ENCODE measurements at regions not wholly inside any gene's neighbourhood (a gene's known extent, or its start where the extent isn't known, plus 50 kb on each side); places are given as distances from the start of the nearest gene placed in this dataset.

GRCh38 chr14:83163016-83163415, 1629.4 kb upstream of the SEL1L start:
- Histone ChIP-seq H3K27me3 (ENCODE audit: insufficient read depth, low read length, poor library complexity) (no peaks in the 10 kb centered on the region), H3K36me3 (ENCODE audit: insufficient read depth, low read length) (no peaks in the 10 kb centered on the region), H3K9me3 (ENCODE audit: insufficient read depth, low read length, severe bottlenecking) (no peaks in the 10 kb centered on the region), H3K9ac (ENCODE audit: low read depth, low read length) (no peak overlapping the region), H3K79me2 (ENCODE audit: insufficient read depth, low read length) (no peaks in the 10 kb centered on the region), H3K27ac (ENCODE audit: low read length) (no peak overlapping the region), H4K20me1 (ENCODE audit: insufficient read depth, low read length) (no peaks in the 10 kb centered on the region), H3K4me1 (ENCODE audit: insufficient read depth, low read length) (no peaks in the 10 kb centered on the region), H2AFZ (ENCODE audit: low read depth, low read length) (no peak overlapping the region), H3K4me2 (ENCODE audit: insufficient read depth, low read length) (no peak overlapping the region), H3K4me3 (ENCODE audit: low read depth in 1 of 2, low read length in 2 of 2) (no peak overlapping the region)
- TF ChIP-seq EZH2 (IDR thresholded peaks at IDR 0.05; ENCODE audit: borderline replicate concordance, low read depth, low read length, severe bottlenecking) (no peak), CTCF (IDR thresholded peaks at IDR 0.05; ENCODE audit: borderline replicate concordance, extremely low read depth, low read length, poor library complexity, severe bottlenecking) (no peak)
- no peak for ATAC-seq (ENCODE audit: insufficient read depth, low read depth)
- no peak for DNase-seq

- no peaks in the 10 kb centered on the region for H3K36me3 ChIP-seq (ENCODE audit: insufficient read depth, low read length)
- H4K20me1 ChIP-seq (ENCODE audit: insufficient read depth, low read length), result no peaks in the 10 kb centered on the region
- no peaks in the 10 kb centered on the region for H3K79me2 ChIP-seq (ENCODE audit: insufficient read depth, low read length)
- H3K27ac ChIP-seq (ENCODE audit: low read length), result no peak overlapping the region
- DNase-seq (no peak), ATAC-seq (ENCODE audit: insufficient read depth, low read depth) (no peak)
- H2AFZ ChIP-seq (ENCODE audit: low read depth, low read length), result no peak overlapping the region
- H3K27me3 ChIP-seq (ENCODE audit: insufficient read depth, low read length, poor library complexity), result no peaks in the 10 kb centered on the region
- H3K4me1 ChIP-seq (ENCODE audit: insufficient read depth, low read length), result no peaks in the 10 kb centered on the region
- no peak for TF ChIP-seq EZH2 (IDR thresholded peaks at IDR 0.05; ENCODE audit: borderline replicate concordance, low read depth, low read length, severe bottlenecking)
- TF ChIP-seq CTCF (IDR thresholded peaks at IDR 0.05; ENCODE audit: borderline replicate concordance, extremely low read depth, low read length, poor library complexity, severe bottlenecking), result no peak
- no peak overlapping the region for H3K9ac ChIP-seq (ENCODE audit: low read depth, low read length)
- H3K4me2 ChIP-seq (ENCODE audit: insufficient read depth, low read length), result no peak overlapping the region
- H3K9me3 ChIP-seq (ENCODE audit: insufficient read depth, low read length, severe bottlenecking), result no peaks in the 10 kb centered on the region
- H3K4me3 ChIP-seq (ENCODE audit: low read depth in 1 of 2, low read length in 2 of 2), result no peak overlapping the region
These were observed 1630.4 kb upstream of the SEL1L start for GRCh38 chr14:83164016-83164415.

- H3K4me2 ChIP-seq (ENCODE audit: insufficient read depth, low read length), result no peak overlapping the region
- H3K27ac ChIP-seq (ENCODE audit: low read length), result no peak overlapping the region
- H2AFZ ChIP-seq (ENCODE audit: low read depth, low read length), result no peak overlapping the region
- DNase-seq (no peak), ATAC-seq (ENCODE audit: insufficient read depth, low read depth) (no peak)
- no peaks in the 10 kb centered on the region for H3K4me1 ChIP-seq (ENCODE audit: insufficient read depth, low read length)
- no peak overlapping the region for H3K9ac ChIP-seq (ENCODE audit: low read depth, low read length)
- no peaks in the 10 kb centered on the region for H3K27me3 ChIP-seq (ENCODE audit: insufficient read depth, low read length, poor library complexity)
- no peaks in the 10 kb centered on the region for H3K9me3 ChIP-seq (ENCODE audit: insufficient read depth, low read length, severe bottlenecking)
- H3K4me3 ChIP-seq (ENCODE audit: low read depth in 1 of 2, low read length in 2 of 2), result no peak overlapping the region
- no peaks in the 10 kb centered on the region for H4K20me1 ChIP-seq (ENCODE audit: insufficient read depth, low read length)
- no peaks in the 10 kb centered on the region for H3K36me3 ChIP-seq (ENCODE audit: insufficient read depth, low read length)
- TF ChIP-seq CTCF (IDR thresholded peaks at IDR 0.05; ENCODE audit: borderline replicate concordance, extremely low read depth, low read length, poor library complexity, severe bottlenecking), result no peak
- TF ChIP-seq EZH2 (IDR thresholded peaks at IDR 0.05; ENCODE audit: borderline replicate concordance, low read depth, low read length, severe bottlenecking), result no peak
- no peaks in the 10 kb centered on the region for H3K79me2 ChIP-seq (ENCODE audit: insufficient read depth, low read length)
These were observed 1630.9 kb upstream of the SEL1L start for GRCh38 chr14:83164591-83164990.

- no peak overlapping the region for H3K27ac ChIP-seq (ENCODE audit: low read length)
- ATAC-seq (ENCODE audit: insufficient read depth, low read depth), result no peak
- H3K4me1 ChIP-seq (ENCODE audit: insufficient read depth, low read length), result no peaks in the 10 kb centered on the region
- no peak overlapping the region for H3K9ac ChIP-seq (ENCODE audit: low read depth, low read length)
- no peaks in the 10 kb centered on the region for H3K79me2 ChIP-seq (ENCODE audit: insufficient read depth, low read length)
- no peaks in the 10 kb centered on the region for H3K27me3 ChIP-seq (ENCODE audit: insufficient read depth, low read length, poor library complexity)
- H3K4me3 ChIP-seq (ENCODE audit: low read depth in 1 of 2, low read length in 2 of 2), result no peak overlapping the region
- no peak overlapping the region for H2AFZ ChIP-seq (ENCODE audit: low read depth, low read length)
- H3K9me3 ChIP-seq (ENCODE audit: insufficient read depth, low read length, severe bottlenecking), result no peaks in the 10 kb centered on the region
- DNase-seq, result no peak
- no peak for TF ChIP-seq EZH2 (IDR thresholded peaks at IDR 0.05; ENCODE audit: borderline replicate concordance, low read depth, low read length, severe bottlenecking)
- no peak for TF ChIP-seq CTCF (IDR thresholded peaks at IDR 0.05; ENCODE audit: borderline replicate concordance, extremely low read depth, low read length, poor library complexity, severe bottlenecking)
- no peak overlapping the region for H3K4me2 ChIP-seq (ENCODE audit: insufficient read depth, low read length)
- H3K36me3 ChIP-seq (ENCODE audit: insufficient read depth, low read length), result no peaks in the 10 kb centered on the region
- H4K20me1 ChIP-seq (ENCODE audit: insufficient read depth, low read length), result no peaks in the 10 kb centered on the region
These were observed 1636.5 kb upstream of the SEL1L start for GRCh38 chr14:83170165-83170564.

Measured in DND-41 (cell line).